ENCODE measurements at regions not wholly inside any gene's neighbourhood (a gene's known extent, or its start where the extent isn't known, plus 50 kb on each side); places are given as distances from the start of the nearest gene placed in this dataset.

GRCh38 chr1:38657873-38658272, 201.7 kb downstream of the RRAGC start:
- no peak for DNase-seq
- Histone ChIP-seq H3K36me3 (ENCODE audit: low read depth) (no peaks in the 10 kb centered on the region), H3K4me1 (replicated peaks; ENCODE audit: insufficient read depth) (no peaks in the 10 kb centered on the region), H3K27ac (no peak overlapping the region), H3K9me3 (ENCODE audit: insufficient read depth, low read depth) (no peaks in the 10 kb centered on the region), H4K20me1 (ENCODE audit: insufficient read depth) (no peaks in the 10 kb centered on the region; the same call in 1 of the 2 replicates), H3K79me2 (ENCODE audit: low read depth) (no peaks in the 10 kb centered on the region), H3K4me3 (no peak overlapping the region), H2AFZ (no peak overlapping the region), H3F3A (ENCODE audit: insufficient read depth, low read depth) (no peaks in the 10 kb centered on the region), H3K27me3 (ENCODE audit: insufficient read depth, low read depth) (peaks cover 60% of the 10 kb centered on the region), H3K4me2 (no peak overlapping the region), H3K9me2 (ENCODE audit: insufficient read depth) (no peaks in the 10 kb centered on the region)
- intact Hi-C loops (cut with micrococcal nuclease; ENCODE audit: unreplicated experiment) = no loop called here
- no TSS peak for BruUV-seq (replicated peaks)
- TF ChIP-seq CTCF (conservative IDR thresholded peaks at IDR 0.05) = no peak
- ChIA-PET CTCF (no interaction called here), POLR2A (ENCODE audit: unreplicated experiment) (no interaction called here)

GRCh38 chr1:38657207-38657840, 202.2 kb downstream of the RRAGC start:
- Histone ChIP-seq H3K79me2 (ENCODE audit: low read depth) (no peaks in the 10 kb centered on the region), H3F3A (ENCODE audit: insufficient read depth, low read depth) (no peaks in the 10 kb centered on the region), H3K4me3 (no peak overlapping the region), H4K20me1 (ENCODE audit: insufficient read depth) (no peaks in the 10 kb centered on the region; the same call in 1 of the 2 replicates), H3K36me3 (ENCODE audit: low read depth) (no peaks in the 10 kb centered on the region), H3K9me3 (ENCODE audit: insufficient read depth, low read depth) (no peaks in the 10 kb centered on the region), H3K27me3 (ENCODE audit: insufficient read depth, low read depth) (peaks cover 63% of the 10 kb centered on the region), H2AFZ (no peak overlapping the region), H3K9me2 (ENCODE audit: insufficient read depth) (no peaks in the 10 kb centered on the region), H3K4me2 (no peak overlapping the region), H3K4me1 (replicated peaks; ENCODE audit: insufficient read depth) (no peaks in the 10 kb centered on the region), H3K27ac (no peak overlapping the region)
- no TSS peak for BruUV-seq (replicated peaks)
- TF ChIP-seq CTCF (conservative IDR thresholded peaks at IDR 0.05) (no peak), EZH2 (IDR thresholded peaks at IDR 0.05; ENCODE audit: low read depth) (no peak)
- POLR2A ChIA-PET (ENCODE audit: unreplicated experiment) = no interaction called here
- intact Hi-C loops (cut with micrococcal nuclease; ENCODE audit: unreplicated experiment) = no loop called here
- CTCF ChIA-PET = no interaction called here
- no peak for DNase-seq

GRCh38 chr1:38656726-38657125, 202.8 kb downstream of the RRAGC start:
- no peaks in the 10 kb centered on the region for H3K9me3 ChIP-seq (ENCODE audit: insufficient read depth, low read depth)
- no peak overlapping the region for H2AFZ ChIP-seq
- ChIA-PET POLR2A (ENCODE audit: unreplicated experiment) (no interaction called here), CTCF (no interaction called here)
- H3K27me3 ChIP-seq (ENCODE audit: insufficient read depth, low read depth) = peaks cover 64% of the 10 kb centered on the region
- no peaks in the 10 kb centered on the region for H3K79me2 ChIP-seq (ENCODE audit: low read depth)
- no peaks in the 10 kb centered on the region for H3F3A ChIP-seq (ENCODE audit: insufficient read depth, low read depth)
- H3K4me1 ChIP-seq (replicated peaks; ENCODE audit: insufficient read depth) = no peaks in the 10 kb centered on the region
- H3K4me3 ChIP-seq = no peak overlapping the region
- no peaks in the 10 kb centered on the region for H3K9me2 ChIP-seq (ENCODE audit: insufficient read depth)
- no peaks in the 10 kb centered on the region for H3K36me3 ChIP-seq (ENCODE audit: low read depth)
- no peak overlapping the region for H3K4me2 ChIP-seq
- no TSS peak for BruUV-seq (replicated peaks)
- no peak for TF ChIP-seq CTCF (conservative IDR thresholded peaks at IDR 0.05)
- TF ChIP-seq EZH2 (IDR thresholded peaks at IDR 0.05; ENCODE audit: low read depth) = no peak
- no peaks in the 10 kb centered on the region for H4K20me1 ChIP-seq (ENCODE audit: insufficient read depth)
- DNase-seq = no peak
- intact Hi-C loops (cut with micrococcal nuclease; ENCODE audit: unreplicated experiment) = no loop called here
- no peak overlapping the region for H3K27ac ChIP-seq

All from PC-9 (cell line).